MM.1S (cell line): ENCODE measurements at regions not wholly inside any gene's neighbourhood (a gene's known extent, or its start where the extent isn't known, plus 50 kb on each side); places are given as distances from the start of the nearest gene placed in this dataset.

Experiments
- EZH2 ChIP-seq: fragments of 300-600 bp; sonication (generic); optimal IDR thresholded peaks from 2 replicates; pipeline ENCODE3; 2017; ENCODE audit warnings: low read depth, mild to moderate bottlenecking, antibody characterized with exemption, low read length, mixed read lengths
- TF ChIP-seq, protein P1 (sequence below): fragments of 300-600 bp; sonication (generic); IDR thresholded peaks from 2 replicates; pipeline ENCODE4 v1.5.1; 2016; ENCODE audit warnings: antibody characterized with exemption, low read length, mixed read lengths

DNA sequence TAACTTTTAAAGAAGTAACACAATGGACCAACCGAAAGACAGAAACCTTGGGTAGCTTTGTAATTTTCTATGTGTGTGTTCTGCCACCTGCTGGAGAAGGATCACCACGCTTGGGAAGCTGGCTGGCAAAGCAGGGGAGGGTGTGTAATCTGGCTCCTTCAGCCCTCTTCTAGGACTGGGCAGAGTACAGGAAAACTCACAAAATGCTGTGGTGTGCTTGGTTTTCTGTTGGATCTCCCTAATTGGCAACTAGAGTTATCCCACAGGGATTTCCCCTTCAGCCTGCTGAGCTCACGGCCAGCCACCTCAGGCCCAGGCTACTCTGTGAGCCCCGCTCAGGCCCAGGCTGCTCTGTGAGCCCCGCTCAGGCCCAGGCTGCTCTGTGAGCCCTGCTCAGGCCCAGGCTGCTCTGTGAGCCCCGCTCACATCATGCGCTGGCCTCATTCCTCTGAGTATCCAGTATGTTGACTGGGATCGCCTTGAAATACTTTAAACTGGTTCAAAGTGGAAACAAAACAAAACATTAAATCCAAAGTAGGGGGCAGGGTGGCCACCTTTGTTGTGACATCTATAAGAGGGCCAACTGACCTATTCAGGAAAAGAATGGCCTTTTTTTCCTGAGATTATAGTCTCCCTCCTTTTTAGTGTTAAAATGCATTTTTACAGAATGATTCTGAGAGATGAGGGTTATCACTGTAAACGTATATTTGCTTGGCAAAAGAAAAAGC, 52.0 kb upstream of the RNU6-8 start:
- TF ChIP-seq, protein P1, sequence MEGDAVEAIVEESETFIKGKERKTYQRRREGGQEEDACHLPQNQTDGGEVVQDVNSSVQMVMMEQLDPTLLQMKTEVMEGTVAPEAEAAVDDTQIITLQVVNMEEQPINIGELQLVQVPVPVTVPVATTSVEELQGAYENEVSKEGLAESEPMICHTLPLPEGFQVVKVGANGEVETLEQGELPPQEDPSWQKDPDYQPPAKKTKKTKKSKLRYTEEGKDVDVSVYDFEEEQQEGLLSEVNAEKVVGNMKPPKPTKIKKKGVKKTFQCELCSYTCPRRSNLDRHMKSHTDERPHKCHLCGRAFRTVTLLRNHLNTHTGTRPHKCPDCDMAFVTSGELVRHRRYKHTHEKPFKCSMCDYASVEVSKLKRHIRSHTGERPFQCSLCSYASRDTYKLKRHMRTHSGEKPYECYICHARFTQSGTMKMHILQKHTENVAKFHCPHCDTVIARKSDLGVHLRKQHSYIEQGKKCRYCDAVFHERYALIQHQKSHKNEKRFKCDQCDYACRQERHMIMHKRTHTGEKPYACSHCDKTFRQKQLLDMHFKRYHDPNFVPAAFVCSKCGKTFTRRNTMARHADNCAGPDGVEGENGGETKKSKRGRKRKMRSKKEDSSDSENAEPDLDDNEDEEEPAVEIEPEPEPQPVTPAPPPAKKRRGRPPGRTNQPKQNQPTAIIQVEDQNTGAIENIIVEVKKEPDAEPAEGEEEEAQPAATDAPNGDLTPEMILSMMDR: peak; percentile 56
- TF ChIP-seq EZH2: no peak
